ENCODE measurements at regions not wholly inside any gene's neighbourhood (a gene's known extent, or its start where the extent isn't known, plus 50 kb on each side); places are given as distances from the start of the nearest gene placed in this dataset.

- ChIA-PET CTCF (no interaction called here), SMC1A (ENCODE audit: uncharacterized antibody, unreplicated experiment) (no interaction called here), RAD21 (ENCODE audit: unreplicated experiment) (no interaction called here), POLR2A (no interaction called here)
- intact Hi-C loops (cut with micrococcal nuclease; ENCODE audit: unreplicated experiment) (no loop called here), in situ Hi-C loops (cut with MboI) (no loop called here)
- H3K4me1 ChIP-seq (ENCODE audit: control insufficient read depth, insufficient read depth, low read length), result no peaks in the 10 kb centered on the region
- no peak overlapping the region for H3K9ac ChIP-seq (ENCODE audit: control insufficient read depth, insufficient read depth, low read length)
- no peak overlapping the region for H3K4me2 ChIP-seq (ENCODE audit: control insufficient read depth, insufficient read depth)
- H4K20me1 ChIP-seq (ENCODE audit: control insufficient read depth, insufficient read depth), result no peaks in the 10 kb centered on the region
- H3K36me3 ChIP-seq (ENCODE audit: control insufficient read depth in 2 of 2, insufficient read depth in 2 of 2, low read length in 1 of 2), result no peaks in the 10 kb centered on the region
- ATAC-seq (no peak), DNase-seq (ENCODE audit: low read depth, low spot score) (no peak), FAIRE-seq (no peak)
- H3K27ac ChIP-seq (ENCODE audit: control insufficient read depth, insufficient read depth), result no peak overlapping the region
- H2AFZ ChIP-seq (ENCODE audit: control insufficient read depth, low read depth, low read length), result no peak overlapping the region
- no peak overlapping the region for H3K4me3 ChIP-seq
- 58% methylated on average over 14 of the region's 14 CpGs for WGBS (ENCODE audit: insufficient coverage, insufficient replicate concordance, low lambda C conversion rate, missing lambda C conversion rate)
- BruUV-seq (replicated peaks), result no TSS peak
- H3K79me2 ChIP-seq (ENCODE audit: control insufficient read depth, insufficient read depth, low read length), result no peaks in the 10 kb centered on the region
- no peaks in the 10 kb centered on the region; the same call in 2 of the 3 replicates for H3K9me3 ChIP-seq (replicated peaks; ENCODE audit: control insufficient read depth, insufficient read depth, low read length)
- no peaks in the 10 kb centered on the region for H3K27me3 ChIP-seq (replicated peaks in 1 of 2; ENCODE audit: control insufficient read depth in 2 of 2, insufficient read depth in 2 of 2, low read length in 1 of 2)
- TF ChIP-seq HCFC1 (IDR thresholded peaks at IDR 0.05; ENCODE audit: low read length), result no peak
- no peak for TF ChIP-seq SIX5 (IDR thresholded peaks at IDR 0.05; ENCODE audit: low read depth, low read length, severe bottlenecking)
- TF ChIP-seq MEF2A (IDR thresholded peaks at IDR 0.05; ENCODE audit: insufficient read depth, low read depth, low read length), result no peak
- TF ChIP-seq BCL11A (IDR thresholded peaks at IDR 0.05; ENCODE audit: low read depth, low read length), result no peak
- TF ChIP-seq ASH2L (IDR thresholded peaks at IDR 0.05; ENCODE audit: borderline replicate concordance, low read depth), result no peak
- TF ChIP-seq ZBED1 (IDR thresholded peaks at IDR 0.05; ENCODE audit: borderline replicate concordance), result no peak
- TF ChIP-seq POLR2AphosphoS2 (IDR thresholded peaks at IDR 0.05; ENCODE audit: low read depth, low read length), result no peak
- no peak for TF ChIP-seq HDGF (IDR thresholded peaks at IDR 0.05)
- TF ChIP-seq JUND (IDR thresholded peaks at IDR 0.05; ENCODE audit: low read depth, low read length), result no peak
- TF ChIP-seq SUZ12 (IDR thresholded peaks at IDR 0.05; ENCODE audit: unreplicated experiment), result no peak
- no peak for TF ChIP-seq IKZF1 (conservative IDR thresholded peaks at IDR 0.05)
- no peak for TF ChIP-seq ZBTB33 (IDR thresholded peaks at IDR 0.05)
Observed at GRCh38 chr13:111846391-111847159, 220.4 kb upstream of the SOX1 start.

All from GM12878 (cell line).